Endothelial cell of umbilical vein (primary cell): ENCODE measurements at regions not wholly inside any gene's neighbourhood (a gene's known extent, or its start where the extent isn't known, plus 50 kb on each side); places are given as distances from the start of the nearest gene placed in this dataset.

Experiments used
- BruUV-seq: library from RNA; stranded (reverse); fragments of 400-500 nt; replicated peaks from 2 replicates; lab custom pipeline; 2021; lab: Mats Ljungman, UMichigan
- CTCF ChIA-PET: fragments of 300-600, 350-600 bp; sonication (Branson Sonifier 250); formaldehyde crosslinking; loops from one replicate; lab custom pipeline; 2021; ENCODE audit warnings: antibody characterized with exemption, inconsistent platforms; lab: Charles Lee
- POLR2A ChIA-PET: fragments of 300-600, 350-600 bp; sonication (Branson Sonifier 250); formaldehyde crosslinking; loops from one replicate; lab custom pipeline; 2021; ENCODE audit warnings: antibody characterized with exemption, inconsistent platforms; lab: Charles Lee
- DNase-seq: peaks from one replicate; pipeline ENCODE4 v3.0.0-alpha.2; 2011; ENCODE audit warnings: low read depth, low spot score
- FAIRE-seq: peaks from 2 replicates; lab custom pipeline; 2011; peaks lifted over from hg19 to GRCh38; lab: Jason Lieb, UNC
- H2AFZ ChIP-seq: 2 replicates; pipeline ENCODE4 v1.6.0; 2012; ENCODE audit warnings: low read depth, low read length, control low read depth, inconsistent platforms
- H3K27ac ChIP-seq: 2 replicates; pipeline ENCODE4 v1.5.1; 2011; ENCODE audit warnings: low read depth, mild to moderate bottlenecking, control low read depth, low read length, moderate library complexity; ENCODE audit not compliant: insufficient read depth
- H3K27me3 ChIP-seq, 2 experiments: 2 replicates each; pipeline versions ENCODE4 v1.6.0 to v1.6.1; 2011; ENCODE audit warnings: low read length in 2 of 2, mixed read lengths in 1 of 2; ENCODE audit not compliant: control insufficient read depth in 2 of 2, insufficient read depth in 2 of 2
- H3K36me3 ChIP-seq, 2 experiments: 2 replicates in 1 of 2; 3 replicates in 1 of 2; pipeline ENCODE4 v1.5.1; 2011; ENCODE audit warnings: low read length in 2 of 2, mild to moderate bottlenecking in 1 of 2, moderate library complexity in 1 of 2; ENCODE audit not compliant: control insufficient read depth in 2 of 2, insufficient read depth in 2 of 2; ENCODE audit errors: extremely low read depth in 1 of 2
- H3K4me1 ChIP-seq: 3 replicates; pipeline ENCODE4 v1.5.1; 2011; ENCODE audit warnings: mild to moderate bottlenecking, low read length; ENCODE audit not compliant: control insufficient read depth, insufficient read depth; ENCODE audit errors: extremely low read depth
- H3K4me2 ChIP-seq: 2 replicates; pipeline ENCODE4 v1.6.1; 2011; ENCODE audit warnings: low read length, control low read depth, mixed read lengths; ENCODE audit not compliant: insufficient read depth
- H3K4me3 ChIP-seq, 3 experiments: fragments of 200-600 bp in 1 of 3; sonication (generic), shearing (Covaris generic) in 1 of 3; replicated peaks in 1 of 3; 2 replicates each; pipeline ENCODE4 v1.5.1; 2011 to 2016; ENCODE audit warnings: control low read depth in 3 of 3, low read length in 3 of 3, mild to moderate bottlenecking in 2 of 3, inconsistent platforms in 1 of 3, low read depth in 1 of 3, moderate library complexity in 1 of 3; ENCODE audit not compliant: insufficient read depth in 1 of 3
- H3K79me2 ChIP-seq: 2 replicates; pipeline ENCODE4 v1.6.0; 2012; ENCODE audit warnings: low read length, inconsistent platforms; ENCODE audit not compliant: control insufficient read depth, insufficient read depth
- H3K9ac ChIP-seq: replicated peaks from 2 replicates; pipeline ENCODE3; 2011; ENCODE audit warnings: low read length, control low read depth; ENCODE audit not compliant: insufficient read depth; ENCODE audit errors: extremely low read depth
- H3K9me1 ChIP-seq: replicated peaks from 3 replicates; pipeline ENCODE4 v1.6.0; 2011; ENCODE audit warnings: mild to moderate bottlenecking, low read length; ENCODE audit not compliant: control insufficient read depth, insufficient read depth; ENCODE audit errors: extremely low read depth
- H3K9me3 ChIP-seq: replicated peaks from 2 replicates; pipeline ENCODE4 v1.5.1; 2012; ENCODE audit warnings: low read length, inconsistent platforms; ENCODE audit not compliant: control insufficient read depth, insufficient read depth
- H4K20me1 ChIP-seq: replicated peaks from 2 replicates; pipeline ENCODE3; 2011; ENCODE audit warnings: mild to moderate bottlenecking, low read length; ENCODE audit not compliant: control insufficient read depth, insufficient read depth; ENCODE audit errors: extremely low read depth
- CTCF ChIP-seq, 2 donors: IDR thresholded peaks; 1 replicate in 1 of 2; 2 replicates in 1 of 2; pipeline ENCODE4 v1.5.1; 2011; ENCODE audit warnings: low read length in 2 of 2, mild to moderate bottlenecking in 2 of 2, moderate library complexity in 2 of 2, control low read depth in 1 of 2, inconsistent platforms in 1 of 2, low read depth in 1 of 2; ENCODE audit not compliant: insufficient read depth in 1 of 2; ENCODE audit errors: extremely low read depth in 1 of 2
- EZH2 ChIP-seq: IDR thresholded peaks from 2 replicates; pipeline ENCODE4 v1.6.1; 2012; ENCODE audit warnings: borderline replicate concordance, low read depth, mild to moderate bottlenecking, moderate library complexity, low read length, inconsistent platforms; ENCODE audit not compliant: severe bottlenecking
- FOS ChIP-seq: IDR thresholded peaks from 2 replicates; pipeline ENCODE4 v1.6.1; 2011; ENCODE audit warnings: mild to moderate bottlenecking, low read length, moderate library complexity, borderline replicate concordance; ENCODE audit not compliant: insufficient read depth
- GATA2 ChIP-seq: IDR thresholded peaks from 2 replicates; pipeline ENCODE4 v1.7.0; 2011; ENCODE audit warnings: low read depth, mild to moderate bottlenecking, moderate library complexity, mixed read lengths, low read length; ENCODE audit not compliant: insufficient read length, insufficient read depth
- JUN ChIP-seq: IDR thresholded peaks from 2 replicates; pipeline ENCODE4 v1.6.1; 2011; ENCODE audit warnings: borderline replicate concordance, low read depth; ENCODE audit not compliant: insufficient read length, insufficient read depth
- MAX ChIP-seq: IDR thresholded peaks from 2 replicates; pipeline ENCODE4 v1.6.1; 2011; ENCODE audit not compliant: insufficient read depth, insufficient read length
- MYC ChIP-seq: IDR thresholded peaks from one replicate; pipeline ENCODE4 v1.6.1; 2011; ENCODE audit warnings: mild to moderate bottlenecking, low read depth, low read length
- POLR2A ChIP-seq: IDR thresholded peaks from 2 replicates; pipeline ENCODE4 v1.6.1; 2012; ENCODE audit warnings: low read depth, mild to moderate bottlenecking, control low read depth, low read length
- POLR2AphosphoS5 ChIP-seq: IDR thresholded peaks from 2 replicates; pipeline ENCODE4 v1.6.1; 2012; ENCODE audit warnings: low read depth, mild to moderate bottlenecking, control low read depth, low read length, moderate library complexity; ENCODE audit not compliant: insufficient read depth
- dilution Hi-C: fragments of 300-500 bp; cut with MboI; formaldehyde crosslinking; loops from one replicate; pipeline ENCODE4 v1.15.0; 2019; ENCODE audit warnings: low sequenced_read_pairs; ENCODE audit not compliant: extremely low pct_ligation_motif_present
- intact Hi-C: fragments of 100-400 bp; cut with micrococcal nuclease; formaldehyde crosslinking; loops from one replicate; pipeline ENCODE4 v1.10.0; 2022

GRCh38 chr11:26011474-26011873 is 320.5 kb upstream of the ANO3 start:
- Histone ChIP-seq H3K9me3 (no peaks in the 10 kb centered on the region), H3K4me3 (no peak overlapping the region), H2AFZ (no peak overlapping the region), H3K4me2 (no peak overlapping the region), H3K4me1 (no peaks in the 10 kb centered on the region), H3K9me1 (no peaks in the 10 kb centered on the region), H3K36me3 (no peaks in the 10 kb centered on the region), H3K27me3 (no peaks in the 10 kb centered on the region), H4K20me1 (no peaks in the 10 kb centered on the region), H3K27ac (no peak overlapping the region), H3K79me2 (no peaks in the 10 kb centered on the region), H3K9ac (no peak overlapping the region)
- CTCF ChIA-PET, result interaction anchor here (1.9 kb wide), 1 partner anchor 30 kb away, joined by 4 read pairs; no protein-coding TSS in a partner anchor
- no peak for TF ChIP-seq MAX
- TF ChIP-seq JUN, result no peak
- no peak for TF ChIP-seq GATA2
- TF ChIP-seq POLR2AphosphoS5, result no peak
- no peak for TF ChIP-seq FOS
- intact Hi-C loops (no loop called here), dilution Hi-C loops (no loop called here)
- DNase-seq (no peak), FAIRE-seq (no peak)
- no TSS peak for BruUV-seq
- POLR2A ChIA-PET, result no interaction called here

GRCh38 chr11:26014456-26015115 is 317.3 kb upstream of the ANO3 start:
- BruUV-seq, result no TSS peak
- no peak overlapping the region for H3K4me2 ChIP-seq
- H3K9ac ChIP-seq, result no peak overlapping the region
- H3K9me1 ChIP-seq, result no peaks in the 10 kb centered on the region
- no peaks in the 10 kb centered on the region for H3K9me3 ChIP-seq
- no peaks in the 10 kb centered on the region for H3K4me1 ChIP-seq
- H3K27me3 ChIP-seq, result no peaks in the 10 kb centered on the region
- peak overlapping the region; percentile 26 for H2AFZ ChIP-seq
- FAIRE-seq (no peak), DNase-seq (no peak)
- CTCF ChIA-PET, result no interaction called here
- H4K20me1 ChIP-seq, result no peaks in the 10 kb centered on the region
- TF ChIP-seq POLR2AphosphoS5 (no peak), MYC (no peak), GATA2 (no peak), JUN (no peak), CTCF (IDR thresholded peaks at IDR 0.05; ENCODE audit: extremely low read depth in 1 of 2, insufficient read depth in 1 of 2, low read depth in 1 of 2, low read length in 2 of 2) (no peak), MAX (no peak), FOS (no peak), POLR2A (no peak), EZH2 (no peak)
- H3K4me3 ChIP-seq, result no peak overlapping the region
- intact Hi-C loops, result no loop called here
- no peak overlapping the region for H3K27ac ChIP-seq
- no peaks in the 10 kb centered on the region for H3K79me2 ChIP-seq
- H3K36me3 ChIP-seq, result no peaks in the 10 kb centered on the region
- dilution Hi-C loops, result no loop called here
- POLR2A ChIA-PET, result no interaction called here
